HL-60 (cell line): ENCODE measurements at regions not wholly inside any gene's neighbourhood (a gene's known extent, or its start where the extent isn't known, plus 50 kb on each side); places are given as distances from the start of the nearest gene placed in this dataset.

Experiments used
- POLR2AphosphoS5 ChIP-seq: IDR thresholded peaks from 2 replicates; pipeline ENCODE4 v1.6.1; 2012; ENCODE audit warnings: low read depth
- TF ChIP-seq, protein P1 (sequence below): IDR thresholded peaks from 2 replicates; pipeline ENCODE4 v1.6.1; 2012; ENCODE audit warnings: low read depth; ENCODE audit not compliant: insufficient replicate concordance

DNA sequence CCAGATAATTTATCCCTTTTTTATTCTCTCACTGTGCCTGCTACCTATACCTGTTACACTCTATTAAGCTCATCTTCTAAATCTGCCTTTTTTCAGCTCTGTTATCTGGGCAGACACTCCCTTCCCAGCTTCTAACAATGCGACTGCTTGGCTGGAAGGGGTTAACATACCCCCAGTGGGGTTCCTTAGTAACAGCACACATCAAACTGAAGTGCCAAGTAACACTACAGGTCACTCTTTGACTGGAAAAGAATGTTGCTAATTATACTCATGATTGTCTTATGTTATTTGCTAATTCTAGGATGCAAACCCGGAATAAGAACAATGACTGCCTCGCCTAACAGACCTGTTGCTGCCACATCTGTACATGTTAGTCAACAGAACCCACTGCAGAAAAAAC lies 203.5 kb downstream of the EPM2A start:
- TF ChIP-seq, protein P1, sequence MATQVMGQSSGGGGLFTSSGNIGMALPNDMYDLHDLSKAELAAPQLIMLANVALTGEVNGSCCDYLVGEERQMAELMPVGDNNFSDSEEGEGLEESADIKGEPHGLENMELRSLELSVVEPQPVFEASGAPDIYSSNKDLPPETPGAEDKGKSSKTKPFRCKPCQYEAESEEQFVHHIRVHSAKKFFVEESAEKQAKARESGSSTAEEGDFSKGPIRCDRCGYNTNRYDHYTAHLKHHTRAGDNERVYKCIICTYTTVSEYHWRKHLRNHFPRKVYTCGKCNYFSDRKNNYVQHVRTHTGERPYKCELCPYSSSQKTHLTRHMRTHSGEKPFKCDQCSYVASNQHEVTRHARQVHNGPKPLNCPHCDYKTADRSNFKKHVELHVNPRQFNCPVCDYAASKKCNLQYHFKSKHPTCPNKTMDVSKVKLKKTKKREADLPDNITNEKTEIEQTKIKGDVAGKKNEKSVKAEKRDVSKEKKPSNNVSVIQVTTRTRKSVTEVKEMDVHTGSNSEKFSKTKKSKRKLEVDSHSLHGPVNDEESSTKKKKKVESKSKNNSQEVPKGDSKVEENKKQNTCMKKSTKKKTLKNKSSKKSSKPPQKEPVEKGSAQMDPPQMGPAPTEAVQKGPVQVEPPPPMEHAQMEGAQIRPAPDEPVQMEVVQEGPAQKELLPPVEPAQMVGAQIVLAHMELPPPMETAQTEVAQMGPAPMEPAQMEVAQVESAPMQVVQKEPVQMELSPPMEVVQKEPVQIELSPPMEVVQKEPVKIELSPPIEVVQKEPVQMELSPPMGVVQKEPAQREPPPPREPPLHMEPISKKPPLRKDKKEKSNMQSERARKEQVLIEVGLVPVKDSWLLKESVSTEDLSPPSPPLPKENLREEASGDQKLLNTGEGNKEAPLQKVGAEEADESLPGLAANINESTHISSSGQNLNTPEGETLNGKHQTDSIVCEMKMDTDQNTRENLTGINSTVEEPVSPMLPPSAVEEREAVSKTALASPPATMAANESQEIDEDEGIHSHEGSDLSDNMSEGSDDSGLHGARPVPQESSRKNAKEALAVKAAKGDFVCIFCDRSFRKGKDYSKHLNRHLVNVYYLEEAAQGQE: no peak
- TF ChIP-seq POLR2AphosphoS5: no peak
